ENCODE measurements at regions not wholly inside any gene's neighbourhood (a gene's known extent, or its start where the extent isn't known, plus 50 kb on each side); places are given as distances from the start of the nearest gene placed in this dataset.

DNA sequence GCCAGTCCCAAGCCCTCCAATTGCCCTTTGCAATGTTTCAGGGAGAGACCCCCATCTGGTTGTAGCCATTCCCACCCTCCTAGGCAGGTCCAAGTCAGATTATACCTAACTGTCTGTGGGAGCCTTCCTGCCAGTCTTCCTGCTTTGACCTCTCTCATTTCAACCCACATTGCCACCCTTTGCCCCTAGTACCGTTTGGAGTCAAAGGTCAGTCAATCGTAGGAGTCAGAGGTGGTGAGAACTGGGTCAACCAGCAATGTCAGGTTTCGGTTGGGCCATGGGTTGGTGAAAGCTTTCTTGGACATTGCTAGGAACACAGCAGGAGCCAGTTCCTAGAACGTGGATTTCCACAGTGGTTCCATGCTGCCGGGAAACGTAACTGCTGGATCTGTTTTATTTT, 269.4 kb upstream of the GHITM start:
- no peak for DNase-seq (ENCODE audit: low spot score)
- intact Hi-C loops (cut with DNase I), result no loop called here

DNA sequence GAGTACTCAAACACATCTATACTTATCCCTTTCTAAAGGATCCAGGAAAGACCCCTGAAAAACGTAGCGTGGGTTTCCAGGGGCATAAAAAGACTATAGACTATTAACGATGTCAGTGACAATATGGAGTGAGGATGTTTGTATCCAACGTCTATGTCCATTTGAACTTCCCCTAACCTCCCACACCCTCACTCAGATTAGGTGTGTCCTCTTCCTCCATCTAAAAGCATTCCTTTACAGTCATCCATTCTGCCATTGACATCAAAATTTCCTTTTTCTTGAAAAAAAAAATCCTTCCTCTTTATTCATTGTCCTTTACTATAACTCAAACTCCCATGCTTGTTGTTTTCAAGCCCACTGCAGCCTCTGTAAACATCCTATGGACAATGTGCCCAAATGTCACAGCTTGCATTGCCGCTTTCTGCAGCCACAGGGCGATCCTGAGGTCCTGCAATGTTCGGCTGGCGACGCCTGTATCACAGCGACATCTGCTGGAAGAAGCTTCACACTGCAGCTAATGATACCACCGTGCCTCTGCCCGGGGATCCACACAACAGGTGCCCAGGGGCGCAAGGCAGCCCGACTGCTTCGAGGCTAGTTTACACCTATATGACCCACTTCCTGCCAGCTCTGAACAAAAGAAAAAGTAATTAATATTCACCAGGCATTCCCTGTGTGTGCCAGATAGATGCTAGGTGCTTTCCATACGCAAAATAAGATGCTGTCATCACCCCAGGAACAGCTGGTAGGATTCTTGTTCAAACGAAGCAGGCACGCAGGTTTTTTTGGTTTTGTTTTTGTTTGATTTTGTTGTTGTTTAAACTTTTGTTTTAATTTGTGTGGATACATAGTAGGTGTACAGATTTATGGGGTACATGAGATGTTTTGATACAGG, 267.9 kb upstream of the GHITM start:
- peak; percentile 84 for DNase-seq (ENCODE audit: low spot score)
- intact Hi-C loops (cut with DNase I), result no loop called here

DNA sequence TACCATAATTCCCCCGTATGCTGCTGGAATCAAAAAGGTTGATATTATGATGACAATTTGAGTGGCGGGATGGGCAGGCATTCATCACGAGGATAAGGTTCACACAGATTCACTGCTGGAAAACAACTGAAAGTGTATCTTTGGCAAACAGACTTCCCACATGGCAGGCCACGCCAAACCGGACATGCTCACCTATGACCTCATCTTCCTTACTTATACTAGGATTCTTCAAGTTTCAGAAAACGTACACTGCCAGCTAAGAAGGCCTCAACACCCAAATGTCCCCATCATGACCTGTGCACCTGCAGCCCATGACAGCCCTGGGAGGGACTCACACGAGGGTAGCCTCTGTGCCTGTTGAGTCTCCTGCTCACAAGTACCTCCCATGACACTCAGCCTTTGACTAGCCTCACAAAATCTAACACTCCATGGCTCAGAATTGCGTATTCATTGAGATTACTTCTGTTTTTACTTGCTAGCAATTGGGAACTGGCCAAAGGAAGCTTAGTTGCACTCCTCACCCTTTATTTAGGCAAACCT, 259.0 kb upstream of the GHITM start:
- DNase-seq (ENCODE audit: low spot score), result no peak
- intact Hi-C loops (cut with DNase I), result no loop called here

DNA sequence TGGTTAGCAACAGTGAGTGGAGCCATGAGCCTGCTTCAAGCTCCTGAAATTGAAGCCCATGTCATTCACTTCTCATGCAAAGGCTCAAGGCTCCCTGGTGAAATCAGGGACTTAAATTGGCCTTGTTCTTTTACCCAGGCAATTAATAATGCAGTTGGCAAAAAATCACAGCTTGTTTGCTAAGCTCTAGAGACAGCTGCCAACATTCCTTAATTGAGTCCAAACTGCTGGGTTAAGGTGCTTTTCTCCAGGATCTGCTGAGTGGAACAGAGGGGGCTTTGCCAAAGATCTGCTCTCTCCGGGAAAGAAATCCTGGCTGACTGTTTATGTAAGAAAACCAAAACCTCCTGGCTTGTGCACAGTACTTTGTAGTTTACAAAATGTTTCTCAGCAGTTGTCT, 257.6 kb upstream of the GHITM start:
- intact Hi-C loops (cut with DNase I), result no loop called here

DNA sequence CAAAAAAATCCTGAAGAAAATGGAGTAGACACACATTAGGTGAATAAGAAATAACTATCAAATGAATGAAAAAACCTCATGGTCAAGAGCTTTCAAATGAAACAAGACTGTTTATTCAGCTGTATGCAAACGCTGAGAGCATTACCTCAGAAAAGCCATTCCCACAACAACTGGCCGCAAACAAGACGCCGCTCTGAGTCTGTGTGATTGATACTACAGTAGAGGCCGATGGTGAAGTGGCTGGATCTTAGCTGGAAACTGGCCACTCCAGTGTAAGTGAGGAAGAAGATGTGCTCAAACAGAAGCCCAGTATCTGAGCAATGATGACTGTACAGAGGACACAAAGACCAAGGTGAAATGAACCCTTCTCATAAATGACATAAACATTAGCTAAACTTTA, 252.4 kb upstream of the GHITM start:
- DNase-seq (ENCODE audit: low spot score), result no peak
- intact Hi-C loops (cut with DNase I), result no loop called here

More for the DNA sequence above, 257.6 kb upstream of the GHITM start:
- DNase-seq (ENCODE audit: low spot score), result no peak

DNA sequence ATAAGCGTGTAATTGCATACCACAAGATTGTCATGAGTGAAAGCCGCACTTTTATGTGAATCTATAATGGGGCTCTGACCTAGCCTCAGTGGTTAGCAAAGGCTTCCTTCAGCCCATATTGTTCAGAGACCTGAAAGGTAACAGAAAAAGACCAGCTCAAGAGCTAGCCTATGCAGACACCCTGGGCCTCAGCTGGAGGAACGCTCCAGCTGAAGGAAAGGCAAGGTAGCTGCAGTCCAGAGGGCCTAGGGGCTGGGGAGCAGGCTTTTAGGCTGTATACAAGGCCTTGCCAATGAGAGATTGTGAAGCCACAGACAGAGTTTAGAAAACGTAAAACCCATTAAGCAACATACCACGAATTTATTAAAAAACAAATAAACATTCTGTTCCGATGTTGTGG, 246.6 kb upstream of the GHITM start:
- intact Hi-C loops (cut with DNase I), result no loop called here
- DNase-seq (ENCODE audit: low spot score), result no peak

DNA sequence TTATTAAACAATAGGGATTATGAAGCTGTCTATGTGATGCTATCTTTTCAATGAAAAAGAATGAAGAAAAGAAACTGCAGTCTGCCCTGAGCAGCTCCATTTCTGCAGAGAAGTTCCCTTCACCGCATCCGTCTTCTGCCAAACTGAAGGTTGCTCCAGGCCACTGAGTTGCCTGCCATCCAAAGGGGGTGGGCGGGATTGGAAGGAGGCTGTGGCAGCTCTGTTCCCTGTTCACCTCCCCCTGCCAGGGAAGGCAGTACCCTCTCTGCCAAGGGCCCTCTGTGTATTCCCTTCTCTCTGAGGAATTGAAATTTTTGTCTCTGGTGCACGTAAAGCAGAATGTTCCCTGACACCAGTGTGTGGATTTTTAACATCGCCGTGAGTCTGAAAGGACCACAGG, 243.1 kb upstream of the GHITM start:
- intact Hi-C loops (cut with DNase I), result no loop called here
- DNase-seq (ENCODE audit: low spot score), result no peak

DNA sequence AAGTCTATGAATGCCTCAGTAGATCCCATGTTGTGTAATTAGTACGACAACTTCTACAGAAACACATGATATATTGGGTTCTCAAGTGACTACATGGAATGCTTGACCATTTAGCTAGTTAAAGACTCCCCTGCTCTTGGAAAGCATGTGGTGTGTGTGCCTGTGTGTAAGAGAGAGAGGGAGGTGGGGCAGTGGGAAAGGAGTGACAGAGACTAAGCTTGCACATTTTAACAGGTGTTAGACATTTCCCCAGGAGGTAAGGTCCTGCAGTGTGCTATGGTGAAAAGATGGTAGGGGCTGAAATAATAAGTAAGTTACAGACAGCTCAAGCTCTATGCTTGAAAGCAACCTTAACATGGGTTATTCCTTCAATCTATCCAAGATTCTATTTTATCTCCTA, 241.7 kb upstream of the GHITM start:
- DNase-seq (ENCODE audit: low spot score), result no peak
- intact Hi-C loops (cut with DNase I), result no loop called here

DNA sequence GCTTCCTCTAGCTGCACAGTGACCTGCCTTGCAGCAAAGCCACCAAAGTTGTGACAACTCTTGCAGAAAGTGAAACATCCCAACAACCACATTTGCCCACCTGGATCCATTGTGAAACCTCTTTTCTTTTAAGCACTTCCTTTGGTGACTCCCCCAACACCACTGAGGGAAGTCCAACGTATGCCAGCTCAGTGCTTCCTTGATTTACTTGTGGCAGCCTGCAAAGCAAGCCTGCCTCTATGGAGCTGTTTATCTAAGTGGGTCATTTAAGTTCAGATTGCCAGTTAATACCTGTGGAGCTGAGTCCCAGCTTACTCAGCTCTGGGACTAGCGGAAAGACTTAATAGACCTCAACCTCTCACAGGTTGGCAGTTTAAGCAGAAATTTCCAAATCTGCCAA, 230.8 kb upstream of the GHITM start:
- intact Hi-C loops (cut with DNase I), result no loop called here
- DNase-seq (ENCODE audit: low spot score), result no peak

DNA sequence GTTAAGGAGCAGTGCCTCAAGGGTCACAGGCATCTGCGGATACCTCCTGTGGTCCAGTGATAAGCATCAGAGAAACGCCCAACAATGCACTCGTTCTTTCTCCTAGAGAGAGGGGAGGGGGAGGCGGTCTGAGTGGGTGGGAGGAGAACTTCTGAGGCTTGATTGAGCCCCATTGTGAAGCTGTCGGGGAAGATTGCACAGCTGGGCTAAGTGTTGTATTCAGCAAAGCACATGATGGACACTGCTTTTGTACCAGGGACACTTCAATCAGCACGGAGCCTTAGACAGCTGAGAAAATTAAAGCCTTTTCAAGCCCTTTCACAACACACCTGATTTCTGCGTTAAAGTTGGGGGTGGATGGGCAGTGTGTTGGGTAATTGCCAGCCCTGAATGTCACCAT, 230.3 kb upstream of the GHITM start:
- no peak for DNase-seq (ENCODE audit: low spot score)
- intact Hi-C loops (cut with DNase I), result no loop called here

DNA sequence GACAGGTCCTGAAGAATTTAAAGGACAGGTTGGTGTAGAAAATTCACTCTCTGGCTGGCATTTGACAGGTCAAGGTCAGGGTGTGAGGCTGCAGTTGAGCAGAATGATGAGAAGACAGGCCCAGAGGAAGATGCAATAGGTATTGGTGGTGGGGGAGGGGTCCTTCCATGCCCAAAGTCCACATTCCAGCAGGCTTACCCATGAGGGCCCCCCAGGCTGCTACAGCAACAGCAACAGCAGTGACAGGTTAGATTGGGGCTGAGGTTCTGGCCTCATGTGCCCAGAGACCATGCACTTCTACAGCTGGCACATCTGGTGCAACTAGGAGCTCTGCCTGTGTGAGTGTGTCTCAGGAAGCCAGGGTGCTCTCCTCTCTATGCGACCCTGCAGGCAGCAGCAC, 223.5 kb upstream of the GHITM start:
- no peak for DNase-seq (ENCODE audit: low spot score)
- intact Hi-C loops (cut with DNase I), result no loop called here

DNA sequence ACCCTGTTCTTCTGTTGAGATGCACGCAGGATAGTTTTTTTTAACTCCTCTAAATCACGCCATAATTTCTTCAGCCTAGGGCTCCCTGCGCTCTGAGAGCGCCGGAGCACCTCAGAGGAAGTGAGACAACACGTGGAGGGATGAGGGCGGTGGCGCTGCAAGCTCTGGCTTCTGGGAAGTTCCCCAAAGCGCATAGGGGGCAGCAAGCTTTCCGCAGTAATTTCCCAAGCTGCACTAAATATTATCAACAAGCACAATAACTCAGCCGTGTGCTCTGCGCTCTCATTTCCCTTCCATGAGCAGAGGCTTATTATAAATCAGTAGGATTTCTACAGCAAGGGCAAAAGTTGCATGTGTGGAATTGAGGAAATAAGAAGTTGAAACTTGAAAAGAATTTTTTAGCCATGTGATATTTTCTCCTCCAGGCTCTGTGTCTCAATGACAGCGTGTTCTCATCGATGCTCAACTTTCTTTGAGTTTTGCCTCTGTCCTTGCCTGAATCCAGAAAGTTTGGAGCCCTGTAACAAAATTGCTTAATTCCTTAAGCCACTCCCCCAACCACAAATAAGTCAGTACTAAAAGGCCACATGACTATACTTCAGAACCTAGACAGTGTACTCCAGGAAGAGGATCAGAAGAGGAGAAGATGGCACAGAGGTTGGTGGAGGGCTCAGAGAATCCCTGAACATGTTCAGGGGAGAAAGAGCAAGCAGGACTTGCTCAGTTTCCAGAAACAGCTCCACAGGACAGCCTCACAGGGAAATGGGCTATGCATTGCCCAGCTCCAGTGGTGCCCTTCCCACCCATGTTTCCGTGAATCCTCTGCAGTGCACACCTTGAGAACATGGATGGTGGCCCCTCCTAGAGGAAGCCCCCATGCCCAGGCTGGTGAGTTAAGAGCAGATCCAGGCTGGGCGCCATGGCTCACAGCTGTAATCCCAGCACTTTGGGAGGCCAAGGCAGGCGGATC, 221.5 kb upstream of the GHITM start:
- intact Hi-C loops (cut with DNase I), result no loop called here
- DNase-seq (ENCODE audit: low spot score), result no peak

DNA sequence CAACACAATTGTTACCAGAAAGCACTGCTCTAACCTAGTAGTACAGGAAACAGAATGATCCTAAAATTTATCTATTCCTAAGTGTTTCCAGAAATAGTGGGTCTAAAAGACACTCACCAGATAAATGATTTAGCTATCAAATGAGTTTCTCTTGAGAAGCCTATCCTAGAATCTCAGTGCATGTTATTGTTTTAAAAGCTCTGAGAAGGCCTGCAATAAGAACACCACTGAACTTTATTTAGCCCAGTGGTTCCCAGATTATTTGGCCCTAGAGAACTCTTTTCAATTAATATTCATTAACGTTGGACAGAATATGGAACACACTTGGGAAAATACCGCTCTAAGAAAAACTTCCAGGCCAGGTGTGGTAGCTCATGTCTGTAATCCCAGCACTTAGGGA, 220.1 kb upstream of the GHITM start:
- no peak for DNase-seq (ENCODE audit: low spot score)
- intact Hi-C loops (cut with DNase I), result no loop called here

DNA sequence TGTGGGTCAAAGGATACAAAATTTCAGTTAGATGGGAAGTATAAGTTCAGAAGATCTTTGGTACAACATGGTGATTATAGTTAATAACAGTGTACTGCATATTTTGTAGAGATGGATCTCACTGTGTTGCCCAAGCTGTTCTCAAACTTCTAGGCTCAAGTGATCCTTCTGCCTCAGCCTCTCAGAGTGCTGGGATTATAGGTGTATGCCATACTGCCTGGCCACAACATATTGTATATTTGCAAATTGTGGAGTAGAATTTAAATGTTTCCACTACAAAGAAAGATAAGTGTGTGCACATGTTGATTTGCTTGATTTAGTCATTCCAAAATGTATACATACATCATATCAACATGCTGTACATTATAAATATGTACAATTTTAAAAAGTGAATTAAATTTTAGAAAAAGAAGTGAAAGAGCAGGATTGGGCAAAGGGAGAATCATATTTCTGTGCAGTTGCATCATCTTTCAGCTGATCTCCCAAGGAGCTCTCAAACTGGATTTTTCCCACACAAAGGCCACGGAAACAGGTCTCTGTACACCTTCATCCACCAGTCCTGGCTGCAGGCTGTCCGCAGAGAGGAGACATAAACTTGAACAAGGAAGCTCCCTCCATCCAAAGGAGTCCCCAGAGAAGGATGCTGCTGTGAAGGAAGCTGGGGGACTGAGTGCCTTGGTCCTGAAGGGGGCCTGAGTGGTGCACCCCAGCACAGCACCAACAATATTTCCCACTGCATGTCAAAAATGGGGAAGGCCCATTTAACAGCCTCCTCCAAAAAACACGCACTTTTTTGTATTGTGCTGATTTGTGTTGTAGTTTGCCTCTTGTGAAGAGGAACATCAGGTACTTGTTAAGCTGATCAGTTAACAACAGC, 217.1 kb upstream of the GHITM start:
- intact Hi-C loops (cut with DNase I), result loop anchor here in 1 of 2 donors (5.0 kb wide), 1 partner anchor 2000 kb away; no protein-coding TSS in a partner anchor
- DNase-seq (ENCODE audit: low spot score), result no peak

DNA sequence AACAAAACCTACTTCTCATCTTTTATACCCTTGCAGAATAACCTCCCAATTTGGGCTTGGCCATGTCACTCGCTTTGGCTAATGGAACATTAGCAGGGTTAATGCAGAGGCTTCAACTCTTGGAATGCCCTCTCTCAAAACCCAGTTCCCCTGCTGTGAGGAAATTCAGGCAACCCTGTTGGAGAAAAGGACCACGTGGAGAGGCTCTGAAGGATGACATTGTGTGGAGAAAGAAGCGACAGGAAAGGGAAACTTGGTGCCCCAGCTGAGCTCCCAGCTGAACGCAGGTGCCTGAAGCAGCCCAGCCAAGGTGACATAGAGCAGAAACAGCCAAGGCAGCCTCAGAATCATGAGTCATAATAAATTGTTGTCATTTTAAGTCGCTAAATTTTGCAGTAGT, 214.2 kb upstream of the GHITM start:
- intact Hi-C loops (cut with DNase I), result no loop called here
- no peak for DNase-seq (ENCODE audit: low spot score)

DNA sequence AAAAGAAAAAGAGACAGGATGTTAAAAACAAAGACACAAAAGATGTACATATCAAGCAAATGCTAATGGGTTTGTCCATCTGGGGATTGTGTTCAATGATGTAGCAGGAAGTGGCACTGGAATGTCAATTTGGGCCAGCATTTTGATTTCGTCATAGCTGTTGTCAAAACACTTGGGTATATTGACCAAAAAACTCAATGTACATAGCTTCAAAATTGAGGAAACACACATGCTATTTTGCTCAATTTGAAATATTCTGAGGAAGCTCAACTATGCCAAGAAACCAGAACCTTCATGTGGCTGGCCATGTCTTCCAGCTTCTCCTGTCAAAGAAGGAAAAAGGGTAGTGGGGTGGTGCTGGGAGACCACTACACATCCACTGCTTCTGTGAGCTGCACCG, 212.7 kb upstream of the GHITM start:
- intact Hi-C loops (cut with DNase I), result no loop called here
- no peak for DNase-seq (ENCODE audit: low spot score)

DNA sequence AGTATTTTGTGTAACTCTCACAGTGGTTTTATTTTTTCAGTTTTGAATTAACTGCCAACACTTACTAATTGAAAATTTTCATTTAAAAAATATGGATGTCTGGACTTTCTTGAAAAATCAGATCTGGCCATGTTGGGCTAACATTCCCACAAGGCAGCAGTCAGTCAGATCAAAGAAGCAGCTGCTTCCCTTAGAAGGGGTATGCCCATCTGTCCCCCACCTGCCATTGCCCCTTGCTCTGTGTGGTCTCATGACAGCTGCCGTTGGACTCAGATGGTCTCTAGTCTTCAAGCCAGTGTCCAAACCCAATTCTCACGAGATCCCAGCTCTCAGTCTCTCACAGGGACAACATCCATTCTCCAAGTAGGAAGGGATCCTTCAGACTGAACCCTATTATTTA, 212.1 kb upstream of the GHITM start:
- intact Hi-C loops (cut with DNase I), result no loop called here
- no peak for DNase-seq (ENCODE audit: low spot score)

DNA sequence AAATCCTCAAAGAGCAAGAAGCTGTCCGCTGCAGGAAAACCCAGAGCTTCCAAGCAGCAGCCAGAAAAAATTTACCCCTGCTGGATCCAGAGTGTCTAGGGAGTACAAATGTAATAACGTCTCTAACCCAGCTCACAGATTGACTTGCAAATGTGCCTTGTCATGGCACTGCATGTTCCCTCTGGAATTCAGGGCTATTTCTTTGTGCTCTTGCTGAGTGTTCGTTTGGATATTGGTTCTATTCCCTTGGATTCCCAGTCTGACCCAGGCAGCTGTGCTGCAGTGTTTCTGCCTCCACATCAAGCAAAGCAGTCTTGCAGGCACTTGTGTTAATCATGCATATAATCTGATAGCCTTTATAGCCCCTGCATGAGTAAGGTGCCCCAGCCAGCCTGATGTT, 209.9 kb upstream of the GHITM start:
- intact Hi-C loops (cut with DNase I), result no loop called here
- DNase-seq (ENCODE audit: low spot score), result no peak

DNA sequence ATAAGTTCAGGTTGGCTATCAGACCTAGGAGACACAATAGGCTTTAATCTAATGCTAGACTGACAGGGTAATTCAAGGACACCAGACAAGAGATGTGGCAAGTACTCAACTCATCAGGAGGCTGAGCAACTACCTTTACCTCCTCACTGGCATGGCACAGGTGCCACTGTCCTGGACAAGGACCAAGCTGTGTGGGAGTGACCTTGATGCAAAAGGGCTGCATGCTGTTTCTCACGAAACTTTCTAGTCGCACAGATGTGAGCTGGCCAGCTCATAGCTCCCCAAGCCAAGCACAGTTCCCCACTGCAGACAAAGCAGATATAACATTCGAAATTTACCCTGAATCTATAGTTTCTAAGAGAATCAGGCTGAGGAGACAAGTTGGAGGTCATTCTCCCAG, 207.6 kb upstream of the GHITM start:
- intact Hi-C loops (cut with DNase I), result no loop called here
- no peak for DNase-seq (ENCODE audit: low spot score)

Data from posterior vena cava (tissue), 2 donors.